Colonic mucosa (tissue), 4 donors: ENCODE measurements at regions not wholly inside any gene's neighbourhood (a gene's known extent, or its start where the extent isn't known, plus 50 kb on each side); places are given as distances from the start of the nearest gene placed in this dataset.

Experiments used
- DNase-seq: peaks from one replicate; pipeline ENCODE4 v3.0.0-alpha.2; 2020
- H3K27ac ChIP-seq: fragments of 200-600 bp; one replicate; pipeline ENCODE4 v1.8.0; 2021
- H3K27me3 ChIP-seq: fragments of 200-600 bp; one replicate; pipeline ENCODE4 v1.8.0; 2021
- H3K36me3 ChIP-seq: fragments of 200-600 bp; one replicate; pipeline ENCODE4 v1.8.0; 2021
- H3K4me1 ChIP-seq: fragments of 200-600 bp; one replicate; pipeline ENCODE4 v1.8.0; 2021; ENCODE audit warnings: mild to moderate bottlenecking
- H3K4me3 ChIP-seq: fragments of 200-600 bp; one replicate; pipeline ENCODE4 v1.8.0; 2021
- H3K9ac ChIP-seq, 2 donors: one replicate each; pipeline ENCODE4 v1.7.0; 2013; ENCODE audit warnings: control low read depth in 2 of 2, low read depth in 2 of 2, low read length in 2 of 2
- H3K9me3 ChIP-seq: fragments of 200-600 bp; one replicate; pipeline ENCODE4 v1.8.0; 2021
- intact Hi-C: fragments of 100-400 bp; cut with DNase I; formaldehyde crosslinking; loops from one replicate; pipeline ENCODE4 v1.14.1; 2022
- TF ChIP-seq, protein P1 (sequence below): fragments of 200-600 bp; IDR thresholded peaks from one replicate; pipeline ENCODE4 v1.8.0; 2022; ENCODE audit warnings: antibody characterized with exemption, mild to moderate bottlenecking
- donor health status: healthy.
- donor health status: DM: no; HTN: no; CAD: no.
- donor health status: DM: no; HTN: no; CAD: no.

- Histone ChIP-seq H3K4me1 (no peaks in the 10 kb centered on the region), H3K9ac (no peak overlapping the region), H3K4me3 (no peak overlapping the region), H3K27me3 (no peaks in the 10 kb centered on the region), H3K36me3 (no peaks in the 10 kb centered on the region), H3K27ac (no peak overlapping the region), H3K9me3 (no peaks in the 10 kb centered on the region)
- intact Hi-C loops = loop anchor here (2.0 kb wide), 1 partner anchor 32 kb away; no protein-coding TSS in a partner anchor
- no peak for DNase-seq
- TF ChIP-seq, protein P1, sequence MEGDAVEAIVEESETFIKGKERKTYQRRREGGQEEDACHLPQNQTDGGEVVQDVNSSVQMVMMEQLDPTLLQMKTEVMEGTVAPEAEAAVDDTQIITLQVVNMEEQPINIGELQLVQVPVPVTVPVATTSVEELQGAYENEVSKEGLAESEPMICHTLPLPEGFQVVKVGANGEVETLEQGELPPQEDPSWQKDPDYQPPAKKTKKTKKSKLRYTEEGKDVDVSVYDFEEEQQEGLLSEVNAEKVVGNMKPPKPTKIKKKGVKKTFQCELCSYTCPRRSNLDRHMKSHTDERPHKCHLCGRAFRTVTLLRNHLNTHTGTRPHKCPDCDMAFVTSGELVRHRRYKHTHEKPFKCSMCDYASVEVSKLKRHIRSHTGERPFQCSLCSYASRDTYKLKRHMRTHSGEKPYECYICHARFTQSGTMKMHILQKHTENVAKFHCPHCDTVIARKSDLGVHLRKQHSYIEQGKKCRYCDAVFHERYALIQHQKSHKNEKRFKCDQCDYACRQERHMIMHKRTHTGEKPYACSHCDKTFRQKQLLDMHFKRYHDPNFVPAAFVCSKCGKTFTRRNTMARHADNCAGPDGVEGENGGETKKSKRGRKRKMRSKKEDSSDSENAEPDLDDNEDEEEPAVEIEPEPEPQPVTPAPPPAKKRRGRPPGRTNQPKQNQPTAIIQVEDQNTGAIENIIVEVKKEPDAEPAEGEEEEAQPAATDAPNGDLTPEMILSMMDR = no peak
Measured at GRCh38 chr18:56508370-56509036, 129.9 kb downstream of the TXNL1 start.

DNA sequence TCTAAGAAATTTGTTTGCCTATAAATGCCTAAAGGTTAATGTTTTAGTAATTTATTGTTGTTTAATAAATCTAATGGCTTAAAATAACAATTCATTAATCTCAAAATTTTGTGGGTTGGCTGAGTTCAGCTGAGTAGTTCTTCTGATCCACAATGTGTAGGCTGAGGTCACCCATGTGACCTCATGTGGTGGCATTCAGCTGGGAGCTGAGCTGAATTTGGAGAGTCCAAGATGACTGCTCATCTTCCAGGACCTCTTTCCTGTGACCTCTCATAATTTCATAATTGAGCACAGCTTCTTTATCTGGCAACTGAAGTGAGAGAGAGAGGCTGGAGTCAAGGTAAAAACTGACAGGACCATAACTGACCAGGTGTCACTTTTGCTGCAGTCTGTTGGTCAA lies 132.4 kb downstream of the TXNL1 start:
- TF ChIP-seq, protein P1 = no peak
- Histone ChIP-seq H3K9ac (no peak overlapping the region), H3K36me3 (no peaks in the 10 kb centered on the region), H3K9me3 (no peaks in the 10 kb centered on the region), H3K4me3 (no peak overlapping the region), H3K27ac (no peak overlapping the region), H3K4me1 (no peaks in the 10 kb centered on the region), H3K27me3 (no peaks in the 10 kb centered on the region)
- intact Hi-C loops = no loop called here
- no peak for DNase-seq

GRCh38 chr18:56505293-56505692 lies 133.1 kb downstream of the TXNL1 start:
- H3K4me3 ChIP-seq = no peak overlapping the region
- no peak overlapping the region for H3K9ac ChIP-seq
- TF ChIP-seq, protein P1 = no peak
- H3K36me3 ChIP-seq = no peaks in the 10 kb centered on the region
- H3K27ac ChIP-seq = no peak overlapping the region
- intact Hi-C loops = no loop called here
- H3K9me3 ChIP-seq = no peaks in the 10 kb centered on the region
- DNase-seq = no peak
- no peaks in the 10 kb centered on the region for H3K27me3 ChIP-seq
- H3K4me1 ChIP-seq = no peaks in the 10 kb centered on the region

DNA sequence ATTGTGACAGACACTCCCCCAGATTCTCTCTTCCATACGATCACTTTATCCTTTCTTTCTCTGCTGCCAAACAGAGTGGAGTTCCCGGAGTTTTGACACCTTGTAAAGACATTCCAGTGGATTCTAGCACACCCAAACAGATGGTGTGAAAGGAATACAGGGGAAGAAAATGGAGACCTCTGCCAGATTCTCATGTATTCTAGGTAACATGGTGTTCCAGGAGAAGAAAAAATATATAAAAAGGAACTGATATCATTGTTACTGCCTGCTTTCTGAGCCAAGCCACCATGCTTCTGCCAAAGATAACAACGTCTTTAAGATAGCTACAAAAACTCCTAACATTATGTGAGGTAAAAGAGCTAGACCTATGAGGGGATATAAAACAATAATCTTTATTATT lies 136.5 kb downstream of the TXNL1 start:
- TF ChIP-seq, protein P1 = no peak
- Histone ChIP-seq H3K4me3 (no peak overlapping the region), H3K9ac (no peak overlapping the region), H3K9me3 (no peaks in the 10 kb centered on the region), H3K4me1 (no peaks in the 10 kb centered on the region), H3K27ac (no peak overlapping the region), H3K27me3 (no peaks in the 10 kb centered on the region), H3K36me3 (no peaks in the 10 kb centered on the region)
- intact Hi-C loops = no loop called here
- no peak for DNase-seq

- Histone ChIP-seq H3K9me3 (no peaks in the 10 kb centered on the region), H3K36me3 (no peaks in the 10 kb centered on the region), H3K4me1 (no peaks in the 10 kb centered on the region), H3K9ac (no peak overlapping the region), H3K4me3 (no peak overlapping the region), H3K27ac (no peak overlapping the region), H3K27me3 (no peaks in the 10 kb centered on the region)
- TF ChIP-seq, protein P1 = no peak
- intact Hi-C loops = no loop called here
- DNase-seq = no peak
Measured at GRCh38 chr18:56495884-56496283, 142.5 kb downstream of the TXNL1 start.
